Tibial nerve (tissue), 4 donors: ENCODE measurements at regions not wholly inside any gene's neighbourhood (a gene's known extent, or its start where the extent isn't known, plus 50 kb on each side); places are given as distances from the start of the nearest gene placed in this dataset.

Source experiments
- EP300 ChIP-seq, 2 donors: sonication (generic); formaldehyde crosslinking; IDR thresholded peaks; one replicate each; pipeline ENCODE4 v1.6.1; 2017; ENCODE audit warnings: antibody characterized with exemption in 2 of 2, mild to moderate bottlenecking in 1 of 2
- POLR2A ChIP-seq, 2 donors: fragments of 450-650 bp; IDR thresholded peaks; one replicate each; pipeline ENCODE4 v1.6.1; 2017; ENCODE audit warnings: antibody characterized with exemption in 2 of 2, mild to moderate bottlenecking in 2 of 2, moderate library complexity in 2 of 2
- TF ChIP-seq, protein P1 (sequence below), 5 experiments: fragments of 200-600 bp in 3 of 5; fragments of 450-650 bp in 2 of 5; sonication (generic) in 3 of 5; IDR thresholded peaks; one replicate each; pipeline ENCODE4 v1.5.1; 2016 to 2019; ENCODE audit warnings: antibody characterized with exemption in 5 of 5, mild to moderate bottlenecking in 3 of 5, moderate library complexity in 2 of 5

DNA sequence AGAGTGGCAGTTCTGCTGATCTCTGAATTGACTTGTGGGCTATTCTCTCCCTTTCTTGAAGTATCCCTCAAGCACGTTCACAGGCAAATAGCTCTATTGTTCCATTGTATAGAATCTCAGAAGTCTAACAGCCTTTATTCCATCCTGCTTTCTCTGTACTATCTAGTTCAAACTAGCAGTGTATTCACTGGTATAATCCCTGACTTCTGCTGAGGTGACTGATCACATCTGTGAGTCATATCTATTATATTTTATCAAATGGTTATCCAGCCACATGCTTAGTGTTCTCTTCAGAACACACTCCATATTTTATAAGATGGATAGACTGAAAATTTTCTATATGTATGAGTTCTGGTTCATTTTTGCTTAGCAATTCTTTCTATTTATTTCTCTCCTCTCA lies 866.1 kb downstream of the C12orf50 start:
- TF ChIP-seq, protein P1, sequence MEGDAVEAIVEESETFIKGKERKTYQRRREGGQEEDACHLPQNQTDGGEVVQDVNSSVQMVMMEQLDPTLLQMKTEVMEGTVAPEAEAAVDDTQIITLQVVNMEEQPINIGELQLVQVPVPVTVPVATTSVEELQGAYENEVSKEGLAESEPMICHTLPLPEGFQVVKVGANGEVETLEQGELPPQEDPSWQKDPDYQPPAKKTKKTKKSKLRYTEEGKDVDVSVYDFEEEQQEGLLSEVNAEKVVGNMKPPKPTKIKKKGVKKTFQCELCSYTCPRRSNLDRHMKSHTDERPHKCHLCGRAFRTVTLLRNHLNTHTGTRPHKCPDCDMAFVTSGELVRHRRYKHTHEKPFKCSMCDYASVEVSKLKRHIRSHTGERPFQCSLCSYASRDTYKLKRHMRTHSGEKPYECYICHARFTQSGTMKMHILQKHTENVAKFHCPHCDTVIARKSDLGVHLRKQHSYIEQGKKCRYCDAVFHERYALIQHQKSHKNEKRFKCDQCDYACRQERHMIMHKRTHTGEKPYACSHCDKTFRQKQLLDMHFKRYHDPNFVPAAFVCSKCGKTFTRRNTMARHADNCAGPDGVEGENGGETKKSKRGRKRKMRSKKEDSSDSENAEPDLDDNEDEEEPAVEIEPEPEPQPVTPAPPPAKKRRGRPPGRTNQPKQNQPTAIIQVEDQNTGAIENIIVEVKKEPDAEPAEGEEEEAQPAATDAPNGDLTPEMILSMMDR (IDR thresholded peaks at IDR 0.05) = no peak
- TF ChIP-seq POLR2A (IDR thresholded peaks at IDR 0.05) (no peak), EP300 (IDR thresholded peaks at IDR 0.05) (no peak)
